Activated T-helper 2 cell treated with anti-CD3 and anti-CD28 coated beads, Interferon-gamma antibody, Interleukin-2, Interleukin-4, amounts not matched to agents 10 μg/mL and 5 μg/mL and 100 μg/mL, durations not matched to agents 14 hours and 24 hours and 36 hours (primary cell): ENCODE measurements at regions not wholly inside any gene's neighbourhood (a gene's known extent, or its start where the extent isn't known, plus 50 kb on each side); places are given as distances from the start of the nearest gene placed in this dataset.

Source experiments
- DNase-seq: peaks from one replicate; pipeline ENCODE4 v3.0.0; 2021; ENCODE audit warnings: low spot score
- H3K27ac Mint-ChIP-seq: one replicate; pipeline ENCODE4 v1.8.0; 2021; ENCODE audit warnings: mixed read lengths
- H3K27me3 Mint-ChIP-seq: one replicate; pipeline ENCODE4 v1.8.0; 2021; ENCODE audit warnings: low read depth, mixed read lengths
- H3K36me3 Mint-ChIP-seq: one replicate; pipeline ENCODE4 v1.8.0; 2021; ENCODE audit warnings: low read depth, mixed read lengths
- H3K4me1 Mint-ChIP-seq: one replicate; pipeline ENCODE4 v1.8.0; 2021; ENCODE audit warnings: low read depth, mixed read lengths
- H3K4me3 Mint-ChIP-seq: one replicate; pipeline ENCODE4 v1.8.0; 2021; ENCODE audit warnings: low read depth, mild to moderate bottlenecking, moderate library complexity, mixed read lengths
- H3K9me3 Mint-ChIP-seq: one replicate; pipeline ENCODE4 v1.8.0; 2021; ENCODE audit warnings: mixed read lengths
- intact Hi-C: fragments of 100-400 bp; cut with micrococcal nuclease; formaldehyde crosslinking; loops from one replicate; pipeline ENCODE4 v1.15.1; 2023

- Mint-ChIP-seq H3K27me3 (peaks cover 9% of the 10 kb centered on the region), H3K4me1 (no peaks in the 10 kb centered on the region), H3K36me3 (no peaks in the 10 kb centered on the region), H3K27ac (no peak overlapping the region), H3K9me3 (peaks cover 3% of the 10 kb centered on the region), H3K4me3 (no peak overlapping the region)
- no peak for DNase-seq
- intact Hi-C loops: no loop called here
Observed at GRCh38 chr21:35548904-35549615, 500.0 kb upstream of the RUNX1 start.

- intact Hi-C loops: no loop called here
- Mint-ChIP-seq H3K4me1 (no peaks in the 10 kb centered on the region), H3K27ac (no peak overlapping the region), H3K9me3 (peaks cover 3% of the 10 kb centered on the region), H3K4me3 (no peak overlapping the region), H3K36me3 (no peaks in the 10 kb centered on the region), H3K27me3 (peaks cover 11% of the 10 kb centered on the region)
- DNase-seq: no peak
Observed at GRCh38 chr21:35547946-35548774, 499.1 kb upstream of the RUNX1 start.

- Mint-ChIP-seq H3K27me3 (peaks cover 20% of the 10 kb centered on the region), H3K9me3 (peaks cover 3% of the 10 kb centered on the region), H3K36me3 (no peaks in the 10 kb centered on the region), H3K4me1 (no peaks in the 10 kb centered on the region), H3K4me3 (no peak overlapping the region), H3K27ac (no peak overlapping the region)
- DNase-seq: no peak
- intact Hi-C loops: no loop called here
Observed at GRCh38 chr21:35543746-35544145, 494.6 kb upstream of the RUNX1 start.

GRCh38 chr21:35540950-35541638 is 492.0 kb upstream of the RUNX1 start:
- DNase-seq: no peak
- H3K27me3 Mint-ChIP-seq: peaks cover 17% of the 10 kb centered on the region
- intact Hi-C loops: no loop called here
- H3K9me3 Mint-ChIP-seq: peaks cover 9% of the 10 kb centered on the region
- no peak overlapping the region for H3K4me3 Mint-ChIP-seq
- H3K4me1 Mint-ChIP-seq: no peaks in the 10 kb centered on the region
- no peak overlapping the region for H3K27ac Mint-ChIP-seq
- peaks cover under 1% of the 10 kb centered on the region for H3K36me3 Mint-ChIP-seq

- Mint-ChIP-seq H3K27me3 (peaks cover 9% of the 10 kb centered on the region), H3K27ac (no peak overlapping the region), H3K4me1 (no peaks in the 10 kb centered on the region), H3K9me3 (peaks cover 32% of the 10 kb centered on the region), H3K36me3 (peaks cover 12% of the 10 kb centered on the region), H3K4me3 (no peak overlapping the region)
- DNase-seq: no peak
- intact Hi-C loops: no loop called here
Observed at GRCh38 chr21:35538386-35538785, 489.3 kb upstream of the RUNX1 start.

- no peak overlapping the region for H3K27ac Mint-ChIP-seq
- no peak overlapping the region for H3K4me3 Mint-ChIP-seq
- no peaks in the 10 kb centered on the region for H3K4me1 Mint-ChIP-seq
- peaks cover 7% of the 10 kb centered on the region for H3K27me3 Mint-ChIP-seq
- DNase-seq: no peak
- intact Hi-C loops: no loop called here
- H3K9me3 Mint-ChIP-seq: peaks cover 32% of the 10 kb centered on the region
- H3K36me3 Mint-ChIP-seq: peaks cover 12% of the 10 kb centered on the region
Observed at GRCh38 chr21:35537604-35538003, 488.5 kb upstream of the RUNX1 start.

- intact Hi-C loops: no loop called here
- H3K27ac Mint-ChIP-seq: no peak overlapping the region
- H3K36me3 Mint-ChIP-seq: peaks cover 12% of the 10 kb centered on the region
- H3K4me3 Mint-ChIP-seq: no peak overlapping the region
- peaks cover 17% of the 10 kb centered on the region for H3K4me1 Mint-ChIP-seq
- H3K9me3 Mint-ChIP-seq: peaks cover 32% of the 10 kb centered on the region
- H3K27me3 Mint-ChIP-seq: no peaks in the 10 kb centered on the region
- no peak for DNase-seq
Observed at GRCh38 chr21:35533893-35534292, 484.8 kb upstream of the RUNX1 start.

- intact Hi-C loops: no loop called here
- peaks cover 19% of the 10 kb centered on the region for H3K9me3 Mint-ChIP-seq
- H3K4me1 Mint-ChIP-seq: peaks cover 42% of the 10 kb centered on the region
- H3K4me3 Mint-ChIP-seq: no peak overlapping the region
- H3K27ac Mint-ChIP-seq: peak overlapping the region; percentile 49
- H3K36me3 Mint-ChIP-seq: peaks cover 8% of the 10 kb centered on the region
- H3K27me3 Mint-ChIP-seq: no peaks in the 10 kb centered on the region
- no peak for DNase-seq
Observed at GRCh38 chr21:35530766-35531165, 481.7 kb upstream of the RUNX1 start.

- Mint-ChIP-seq H3K36me3 (peaks cover 3% of the 10 kb centered on the region), H3K27ac (peak overlapping the region; percentile 95), H3K4me3 (peak overlapping the region; percentile 85), H3K4me1 (peaks cover 53% of the 10 kb centered on the region), H3K9me3 (peaks cover 8% of the 10 kb centered on the region), H3K27me3 (no peaks in the 10 kb centered on the region)
- intact Hi-C loops: loop anchor here (5.0 to 10.0 kb wide), 5 partner anchors 102 to 545 kb away; partner anchors contain the start of gene RUNX1
- DNase-seq: peak; percentile 20
Observed at GRCh38 chr21:35529171-35529863, 480.2 kb upstream of the RUNX1 start.

GRCh38 chr21:35528116-35529042 is 479.3 kb upstream of the RUNX1 start:
- Mint-ChIP-seq H3K27ac (peak overlapping the region; percentile 95), H3K4me1 (peaks cover 53% of the 10 kb centered on the region), H3K9me3 (peaks cover under 1% of the 10 kb centered on the region), H3K4me3 (peak overlapping the region; percentile 85), H3K36me3 (no peaks in the 10 kb centered on the region), H3K27me3 (no peaks in the 10 kb centered on the region)
- intact Hi-C loops: loop anchor here (1.0 to 10.0 kb wide), 7 partner anchors 17 to 544 kb away; partner anchors contain the start of gene RUNX1
- DNase-seq: peak; percentile 26

- intact Hi-C loops: loop anchor here (5.0 to 10.0 kb wide), 5 partner anchors 100 to 543 kb away; partner anchors contain the start of gene RUNX1
- Mint-ChIP-seq H3K4me3 (no peak overlapping the region), H3K4me1 (peaks cover 53% of the 10 kb centered on the region), H3K27ac (no peak overlapping the region), H3K36me3 (no peaks in the 10 kb centered on the region), H3K9me3 (no peaks in the 10 kb centered on the region), H3K27me3 (no peaks in the 10 kb centered on the region)
- DNase-seq: no peak
Observed at GRCh38 chr21:35527358-35527757, 478.3 kb upstream of the RUNX1 start.
